RWPE1 (cell line): ENCODE measurements at regions not wholly inside any gene's neighbourhood (a gene's known extent, or its start where the extent isn't known, plus 50 kb on each side); places are given as distances from the start of the nearest gene placed in this dataset.

Experiments used
- CTCF ChIA-PET: fragments of 350-600 bp; sonication (Branson Sonifier 250); formaldehyde crosslinking; extraction: SDS; loops from one replicate; lab custom pipeline; 2021; lab: Yijun Ruan, JAX
- POLR2A ChIA-PET: fragments of 400-600 bp; formaldehyde crosslinking; extraction: SDS; loops from one replicate; lab custom pipeline; 2020; ENCODE audit warnings: antibody characterized with exemption; ENCODE audit not compliant: low non-redundant PET; lab: Yijun Ruan, JAX
- DNase-seq: peaks from one replicate; pipeline ENCODE4 v3.0.0; 2012; ENCODE audit warnings: low spot score
- H3K27ac ChIP-seq: fragments of 450-650 bp; 2 replicates; pipeline ENCODE4 v1.5.1; 2017
- TF ChIP-seq, protein P1 (sequence below): fragments of 450-650 bp; conservative IDR thresholded peaks from 2 replicates; pipeline ENCODE4 v1.5.1; 2017; ENCODE audit warnings: low read depth, mild to moderate bottlenecking

DNA sequence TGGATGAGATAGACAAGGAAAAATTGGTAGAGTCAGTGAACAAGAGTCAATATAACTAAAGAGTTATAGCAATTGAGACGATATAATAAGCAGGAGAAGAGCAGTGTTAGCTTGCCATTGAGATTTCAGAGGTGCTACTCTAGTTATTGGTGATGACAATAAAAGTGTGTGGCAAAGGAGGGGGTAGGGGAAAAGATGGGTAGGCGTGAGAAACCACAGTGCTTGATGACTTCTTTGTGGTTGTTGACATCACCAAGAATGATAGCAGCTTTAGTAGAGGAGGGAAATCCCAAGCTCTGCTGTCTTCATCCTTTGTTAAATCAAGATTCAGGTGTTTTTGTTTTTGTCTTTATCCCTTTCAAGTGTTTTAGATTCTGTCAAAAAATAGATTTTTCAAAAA lies 179.9 kb upstream of the PPP3CA start:
- POLR2A ChIA-PET: no interaction called here

DNA sequence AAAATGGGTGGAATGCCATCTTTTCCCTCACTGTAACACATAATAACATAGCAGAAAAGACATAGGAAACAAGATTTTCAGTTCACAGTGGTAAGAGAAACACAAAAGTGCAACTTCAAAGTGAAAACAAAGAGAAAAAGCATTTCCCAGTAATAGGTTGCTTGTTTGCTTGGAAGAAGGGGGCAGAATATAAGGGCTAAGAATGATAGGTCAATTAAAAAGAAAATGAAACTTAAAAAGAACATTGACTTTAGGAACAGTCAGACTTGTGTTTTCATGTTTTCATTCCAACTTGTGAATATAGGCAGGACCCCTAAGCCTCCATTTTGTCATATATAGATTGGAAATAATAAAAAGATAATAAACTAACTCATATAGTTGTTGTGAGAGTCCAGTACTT lies 168.2 kb upstream of the PPP3CA start:
- H3K27ac ChIP-seq: no peak overlapping the region
- no peak for DNase-seq
- ChIA-PET POLR2A (no interaction called here), CTCF (no interaction called here)
- TF ChIP-seq, protein P1, sequence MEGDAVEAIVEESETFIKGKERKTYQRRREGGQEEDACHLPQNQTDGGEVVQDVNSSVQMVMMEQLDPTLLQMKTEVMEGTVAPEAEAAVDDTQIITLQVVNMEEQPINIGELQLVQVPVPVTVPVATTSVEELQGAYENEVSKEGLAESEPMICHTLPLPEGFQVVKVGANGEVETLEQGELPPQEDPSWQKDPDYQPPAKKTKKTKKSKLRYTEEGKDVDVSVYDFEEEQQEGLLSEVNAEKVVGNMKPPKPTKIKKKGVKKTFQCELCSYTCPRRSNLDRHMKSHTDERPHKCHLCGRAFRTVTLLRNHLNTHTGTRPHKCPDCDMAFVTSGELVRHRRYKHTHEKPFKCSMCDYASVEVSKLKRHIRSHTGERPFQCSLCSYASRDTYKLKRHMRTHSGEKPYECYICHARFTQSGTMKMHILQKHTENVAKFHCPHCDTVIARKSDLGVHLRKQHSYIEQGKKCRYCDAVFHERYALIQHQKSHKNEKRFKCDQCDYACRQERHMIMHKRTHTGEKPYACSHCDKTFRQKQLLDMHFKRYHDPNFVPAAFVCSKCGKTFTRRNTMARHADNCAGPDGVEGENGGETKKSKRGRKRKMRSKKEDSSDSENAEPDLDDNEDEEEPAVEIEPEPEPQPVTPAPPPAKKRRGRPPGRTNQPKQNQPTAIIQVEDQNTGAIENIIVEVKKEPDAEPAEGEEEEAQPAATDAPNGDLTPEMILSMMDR: no peak

More for the DNA sequence above, 179.9 kb upstream of the PPP3CA start:
- no peak for DNase-seq
- TF ChIP-seq, protein P1: no peak
- H3K27ac ChIP-seq: no peak overlapping the region
- CTCF ChIA-PET: interaction anchor here (1.0 kb wide), 1 partner anchor 19 kb away, joined by 3 read pairs; no protein-coding TSS in a partner anchor

DNA sequence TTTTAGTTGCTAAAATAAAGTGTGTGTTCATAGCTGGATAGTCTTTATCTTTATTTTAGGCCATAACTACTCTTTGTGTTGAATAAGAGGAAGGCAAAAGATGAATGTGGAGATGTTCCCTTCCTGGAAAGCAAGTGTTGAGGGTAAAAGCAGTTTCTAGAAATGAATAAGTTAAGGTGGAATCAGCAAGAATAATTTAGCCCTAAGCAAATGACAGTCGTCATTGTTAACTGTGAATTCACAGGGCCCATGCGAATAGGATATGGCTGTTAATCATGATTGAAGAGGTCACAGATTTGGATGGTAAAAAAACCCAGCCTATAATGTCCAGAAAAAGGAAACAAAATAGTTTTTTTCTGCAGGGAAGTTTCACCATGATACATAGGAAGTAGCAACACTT lies 167.8 kb upstream of the PPP3CA start:
- CTCF ChIA-PET: no interaction called here
- DNase-seq: no peak
- POLR2A ChIA-PET: no interaction called here
- no peak overlapping the region for H3K27ac ChIP-seq
- TF ChIP-seq, protein P1: no peak

- POLR2A ChIA-PET: no interaction called here
- H3K27ac ChIP-seq: no peak overlapping the region
- no peak for DNase-seq
- CTCF ChIA-PET: no interaction called here
- TF ChIP-seq, protein P1: no peak
These were observed 165.1 kb upstream of the PPP3CA start for GRCh38 chr4:101512416-101512815.

DNA sequence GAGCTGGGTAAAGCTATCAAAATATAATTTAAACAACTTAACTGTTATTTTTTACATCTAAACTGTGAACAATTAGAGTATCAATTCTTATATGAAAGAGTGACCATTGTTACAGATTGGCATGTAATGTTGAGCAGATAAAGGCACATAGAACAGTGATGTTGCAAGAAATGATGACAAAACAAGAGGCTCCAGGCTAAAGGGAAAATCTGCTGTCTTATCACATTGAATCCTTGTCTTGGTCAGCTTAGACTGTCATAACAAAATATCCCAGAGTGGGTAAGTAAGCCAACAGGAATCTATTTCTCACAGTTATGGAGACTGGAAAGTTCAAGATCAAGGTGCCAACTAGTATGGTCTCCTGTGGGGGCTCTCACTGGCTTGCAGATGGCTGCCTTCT lies 154.1 kb upstream of the PPP3CA start:
- no peak overlapping the region for H3K27ac ChIP-seq
- no peak for DNase-seq
- TF ChIP-seq, protein P1: no peak
- ChIA-PET CTCF (no interaction called here), POLR2A (no interaction called here)

DNA sequence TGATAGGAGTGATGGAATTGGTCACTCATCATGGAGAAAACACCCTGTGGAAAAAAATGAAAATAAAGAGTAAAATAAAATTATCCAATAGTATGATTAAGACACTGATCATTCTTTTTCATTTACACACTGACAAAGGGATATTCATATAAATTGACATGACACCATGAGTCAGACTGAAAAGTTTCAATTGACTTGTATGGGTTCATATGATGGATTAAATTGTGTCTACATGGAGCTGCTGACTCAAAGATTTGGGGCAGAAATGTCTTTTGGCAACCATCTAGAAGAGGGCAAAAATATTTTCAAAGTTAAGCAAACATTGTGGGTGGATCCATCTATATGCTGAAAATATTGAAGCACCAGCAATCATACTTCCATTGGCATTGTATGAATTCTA lies 153.4 kb upstream of the PPP3CA start:
- CTCF ChIA-PET: no interaction called here
- TF ChIP-seq, protein P1: no peak
- DNase-seq: no peak
- POLR2A ChIA-PET: no interaction called here
- H3K27ac ChIP-seq: no peak overlapping the region
